OCI-LY3 (cell line): ENCODE measurements at regions not wholly inside any gene's neighbourhood (a gene's known extent, or its start where the extent isn't known, plus 50 kb on each side); places are given as distances from the start of the nearest gene placed in this dataset.

ENCODE experiments used
- H2AFZ ChIP-seq: fragments of 200-600, 300-600 bp; shearing (Covaris generic); 2 replicates; pipeline ENCODE4 v1.6.0; 2014; ENCODE audit warnings: antibody characterized with exemption, low read depth, low read length
- H3K27ac ChIP-seq: fragments of 200-600, 300-600 bp; sonication (generic); 2 replicates; pipeline ENCODE4 v1.5.1; 2014; ENCODE audit warnings: mild to moderate bottlenecking, low read length, moderate library complexity, mixed read lengths
- H3K27me3 ChIP-seq: fragments of 200-600, 300-600 bp; sonication (generic); 2 replicates; pipeline ENCODE4 v1.6.1; 2014; ENCODE audit warnings: low read depth, low read length, mixed read lengths
- H3K36me3 ChIP-seq: fragments of 200-600, 300-600 bp; sonication (generic); replicated peaks from 2 replicates; pipeline ENCODE3; 2014; ENCODE audit warnings: low read depth, low read length, mixed read lengths
- H3K4me1 ChIP-seq: fragments of 300-600, 200-600 bp; sonication (generic); 2 replicates; pipeline ENCODE4 v1.6.1; 2014; ENCODE audit warnings: low read length, mixed read lengths
- H3K4me2 ChIP-seq: fragments of 200-600, 300-600 bp; sonication (generic); 2 replicates; pipeline ENCODE4 v1.6.1; 2014; ENCODE audit warnings: low read length, mixed read lengths
- H3K4me3 ChIP-seq: fragments of 300-600, 200-600 bp; sonication (generic); 2 replicates; pipeline ENCODE4 v1.5.1; 2014; ENCODE audit warnings: antibody characterized with exemption, mild to moderate bottlenecking, low read length, moderate library complexity
- H3K79me2 ChIP-seq: fragments of 300-600, 200-600 bp; shearing (Covaris generic); 2 replicates; pipeline ENCODE4 v1.6.1; 2014; ENCODE audit warnings: mild to moderate bottlenecking, low read length, mixed read lengths
- H3K9ac ChIP-seq: fragments of 300-600, 200-600 bp; shearing (Covaris generic); 2 replicates; pipeline ENCODE4 v1.6.0; 2014; ENCODE audit warnings: mild to moderate bottlenecking, low read length, moderate library complexity
- H3K9me3 ChIP-seq: fragments of 200-600, 300-600 bp; shearing (Covaris generic); 2 replicates; pipeline ENCODE4 v1.6.1; 2014; ENCODE audit warnings: low read length, mixed read lengths; ENCODE audit not compliant: insufficient read depth
- H4K20me1 ChIP-seq: fragments of 200-600, 300-600 bp; sonication (generic); 2 replicates; pipeline ENCODE4 v1.6.1; 2016; ENCODE audit warnings: low read length, mixed read lengths; ENCODE audit not compliant: insufficient read depth
- EZH2phosphoT487 ChIP-seq: fragments of 200-600 bp; shearing (Covaris generic); IDR thresholded peaks from 2 replicates; pipeline ENCODE4 v1.6.1; 2018; ENCODE audit warnings: antibody characterized with exemption, mixed run types, low read depth
- TF ChIP-seq, protein P1 (sequence below): fragments of 200-600, 300-600 bp; sonication (generic); IDR thresholded peaks from 2 replicates; pipeline ENCODE4 v1.5.1; 2014; ENCODE audit warnings: antibody characterized with exemption, low read length, low read depth

- Histone ChIP-seq H2AFZ (0 out of 2 replicates have a peak overlapping the region, but pooled peaks have one; percentile 40), H3K27ac (no peak overlapping the region), H3K79me2 (no peaks in the 10 kb centered on the region), H3K4me3 (no peak overlapping the region), H4K20me1 (no peaks in the 10 kb centered on the region), H3K4me1 (no peaks in the 10 kb centered on the region), H3K9ac (no peak overlapping the region), H3K4me2 (no peak overlapping the region), H3K9me3 (no peaks in the 10 kb centered on the region), H3K36me3 (no peaks in the 10 kb centered on the region), H3K27me3 (no peaks in the 10 kb centered on the region)
- no peak for TF ChIP-seq EZH2phosphoT487
- TF ChIP-seq, protein P1, sequence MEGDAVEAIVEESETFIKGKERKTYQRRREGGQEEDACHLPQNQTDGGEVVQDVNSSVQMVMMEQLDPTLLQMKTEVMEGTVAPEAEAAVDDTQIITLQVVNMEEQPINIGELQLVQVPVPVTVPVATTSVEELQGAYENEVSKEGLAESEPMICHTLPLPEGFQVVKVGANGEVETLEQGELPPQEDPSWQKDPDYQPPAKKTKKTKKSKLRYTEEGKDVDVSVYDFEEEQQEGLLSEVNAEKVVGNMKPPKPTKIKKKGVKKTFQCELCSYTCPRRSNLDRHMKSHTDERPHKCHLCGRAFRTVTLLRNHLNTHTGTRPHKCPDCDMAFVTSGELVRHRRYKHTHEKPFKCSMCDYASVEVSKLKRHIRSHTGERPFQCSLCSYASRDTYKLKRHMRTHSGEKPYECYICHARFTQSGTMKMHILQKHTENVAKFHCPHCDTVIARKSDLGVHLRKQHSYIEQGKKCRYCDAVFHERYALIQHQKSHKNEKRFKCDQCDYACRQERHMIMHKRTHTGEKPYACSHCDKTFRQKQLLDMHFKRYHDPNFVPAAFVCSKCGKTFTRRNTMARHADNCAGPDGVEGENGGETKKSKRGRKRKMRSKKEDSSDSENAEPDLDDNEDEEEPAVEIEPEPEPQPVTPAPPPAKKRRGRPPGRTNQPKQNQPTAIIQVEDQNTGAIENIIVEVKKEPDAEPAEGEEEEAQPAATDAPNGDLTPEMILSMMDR: no peak
These were observed 470.2 kb upstream of the PRR20A start for GRCh38 chr13:56670563-56670962.

DNA sequence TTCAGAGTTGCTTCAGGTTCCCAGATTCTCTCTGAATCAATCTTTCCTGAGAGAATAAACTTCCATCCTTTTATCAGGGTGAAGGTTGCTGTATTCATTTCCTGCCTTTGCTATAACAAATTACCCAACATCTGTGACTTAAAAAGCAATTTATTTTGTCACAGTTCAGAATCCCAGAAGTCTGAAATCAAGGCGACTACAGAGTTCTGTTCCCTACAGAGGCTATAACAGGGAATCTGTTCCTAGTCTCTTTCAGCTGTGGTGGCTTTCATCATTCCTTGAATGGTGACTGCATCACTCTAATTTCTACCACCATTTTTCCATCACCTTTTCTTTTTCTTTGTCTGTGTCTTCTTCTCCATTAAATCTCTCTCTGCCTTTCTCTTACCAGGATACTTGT lies 459.3 kb upstream of the PRR20A start:
- Histone ChIP-seq H3K79me2 (no peaks in the 10 kb centered on the region), H2AFZ (no peak overlapping the region), H3K27me3 (no peaks in the 10 kb centered on the region), H3K9ac (no peak overlapping the region), H3K4me3 (no peak overlapping the region), H3K4me1 (no peaks in the 10 kb centered on the region), H3K4me2 (no peak overlapping the region), H3K36me3 (no peaks in the 10 kb centered on the region), H3K9me3 (no peaks in the 10 kb centered on the region), H3K27ac (no peak overlapping the region), H4K20me1 (no peaks in the 10 kb centered on the region)
- TF ChIP-seq, protein P1: no peak
- TF ChIP-seq EZH2phosphoT487: no peak

GRCh38 chr13:56687131-56687530 lies 453.6 kb upstream of the PRR20A start:
- H2AFZ ChIP-seq: no peak overlapping the region
- no peaks in the 10 kb centered on the region for H3K9me3 ChIP-seq
- no peak overlapping the region for H3K4me2 ChIP-seq
- TF ChIP-seq EZH2phosphoT487: no peak
- TF ChIP-seq, protein P1: no peak
- H3K27me3 ChIP-seq: no peaks in the 10 kb centered on the region
- no peak overlapping the region for H3K4me3 ChIP-seq
- no peaks in the 10 kb centered on the region for H4K20me1 ChIP-seq
- H3K79me2 ChIP-seq: no peaks in the 10 kb centered on the region
- no peak overlapping the region for H3K9ac ChIP-seq
- H3K4me1 ChIP-seq: no peaks in the 10 kb centered on the region
- no peaks in the 10 kb centered on the region for H3K36me3 ChIP-seq
- H3K27ac ChIP-seq: no peak overlapping the region

- Histone ChIP-seq H3K79me2 (no peaks in the 10 kb centered on the region), H3K9ac (no peak overlapping the region)
These were observed 443.7 kb upstream of the PRR20A start for GRCh38 chr13:56697011-56697410.

More at GRCh38 chr13:56697011-56697410, 443.7 kb upstream of the PRR20A start:
- no peaks in the 10 kb centered on the region for H3K27me3 ChIP-seq
- H2AFZ ChIP-seq: no peak overlapping the region
- no peak overlapping the region for H3K27ac ChIP-seq
- no peaks in the 10 kb centered on the region for H3K36me3 ChIP-seq
- no peak overlapping the region for H3K4me2 ChIP-seq
- no peak overlapping the region for H3K4me3 ChIP-seq
- H4K20me1 ChIP-seq: no peaks in the 10 kb centered on the region
- no peaks in the 10 kb centered on the region for H3K9me3 ChIP-seq
- H3K4me1 ChIP-seq: no peaks in the 10 kb centered on the region
- TF ChIP-seq EZH2phosphoT487: no peak
- TF ChIP-seq, protein P1: no peak
